Hepatic stellate cell (primary cell): ENCODE measurements at regions not wholly inside any gene's neighbourhood (a gene's known extent, or its start where the extent isn't known, plus 50 kb on each side); places are given as distances from the start of the nearest gene placed in this dataset.

Source experiments
- DNase-seq: peaks from one replicate; pipeline ENCODE4 v3.0.0; 2011; ENCODE audit warnings: low spot score

DNA sequence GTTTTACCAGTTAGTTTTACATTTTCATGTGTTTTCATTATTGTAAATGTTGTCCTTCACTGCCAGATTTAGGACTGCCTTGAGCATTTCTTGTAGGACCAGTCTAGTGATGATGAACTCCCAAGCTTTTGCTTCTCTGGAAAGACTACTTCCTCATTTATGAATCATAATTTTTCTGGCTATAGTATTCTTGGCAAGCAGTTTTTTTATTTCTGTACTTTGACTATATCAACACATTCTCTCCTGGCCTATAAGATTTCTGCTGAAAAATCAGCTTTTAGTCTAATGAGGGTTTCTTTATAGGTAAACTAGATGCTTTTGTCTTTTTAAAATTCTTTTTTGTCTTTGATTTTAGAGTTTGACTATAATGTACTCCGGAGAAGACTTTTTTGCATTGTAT is 256.8 kb upstream of the GRAMD2B start:
- DNase-seq, result no peak

DNA sequence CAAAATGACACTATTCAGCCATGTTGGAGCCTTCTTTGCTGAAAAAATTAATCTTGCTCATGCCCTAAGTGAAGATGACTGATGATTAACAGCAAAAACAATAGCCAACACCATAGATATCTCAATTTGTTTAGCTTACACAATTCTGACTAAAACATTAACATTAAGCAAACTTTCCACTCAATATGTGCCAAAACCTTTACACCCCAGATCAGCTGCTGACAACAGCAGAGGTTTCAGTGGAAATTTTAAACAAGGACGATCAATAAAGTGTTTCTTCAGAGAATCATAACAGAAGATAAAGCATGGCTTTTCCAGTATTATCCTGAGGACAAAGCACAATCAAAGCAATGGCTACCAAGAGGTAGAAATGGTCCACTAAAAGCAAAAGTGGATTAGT is 254.4 kb upstream of the GRAMD2B start:
- no peak for DNase-seq

DNA sequence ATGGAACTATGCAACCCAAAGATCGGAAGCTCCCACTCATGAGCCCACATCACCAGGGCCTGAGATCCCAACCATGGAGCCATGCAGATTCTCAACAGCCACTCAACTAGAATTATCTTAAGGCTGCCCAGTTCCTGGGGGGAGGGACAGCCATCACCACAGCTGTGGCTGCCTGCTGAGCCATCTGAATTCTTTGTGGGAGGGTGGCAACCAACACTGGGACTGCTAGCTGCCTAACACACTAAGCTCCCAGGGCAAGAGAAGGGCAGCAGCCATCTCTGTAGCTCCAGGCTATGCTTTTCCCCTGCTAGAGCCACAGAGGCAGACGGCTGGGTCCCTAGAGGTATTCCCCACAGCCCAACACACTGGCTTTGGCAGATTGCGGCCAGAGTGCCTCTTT is 251.3 kb upstream of the GRAMD2B start:
- no peak for DNase-seq

DNA sequence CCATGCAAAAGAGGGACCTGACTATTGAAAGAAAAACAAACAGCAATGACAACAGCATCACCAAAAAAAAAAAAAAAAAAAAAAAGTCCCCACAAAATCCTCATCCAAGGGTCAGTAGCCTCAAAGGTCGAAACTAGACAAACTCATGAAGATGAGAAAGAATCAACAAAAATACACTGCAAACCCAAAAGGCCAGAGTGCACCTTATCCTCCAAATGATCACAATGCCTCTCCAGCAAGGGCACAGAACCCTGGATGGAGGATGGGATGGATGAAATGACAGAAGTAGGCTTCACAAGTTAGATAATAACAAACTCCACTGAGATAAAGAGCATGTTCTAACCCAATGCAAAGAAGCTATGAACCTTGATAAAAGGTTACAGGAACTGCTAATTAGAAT is 250.4 kb upstream of the GRAMD2B start:
- no peak for DNase-seq

DNA sequence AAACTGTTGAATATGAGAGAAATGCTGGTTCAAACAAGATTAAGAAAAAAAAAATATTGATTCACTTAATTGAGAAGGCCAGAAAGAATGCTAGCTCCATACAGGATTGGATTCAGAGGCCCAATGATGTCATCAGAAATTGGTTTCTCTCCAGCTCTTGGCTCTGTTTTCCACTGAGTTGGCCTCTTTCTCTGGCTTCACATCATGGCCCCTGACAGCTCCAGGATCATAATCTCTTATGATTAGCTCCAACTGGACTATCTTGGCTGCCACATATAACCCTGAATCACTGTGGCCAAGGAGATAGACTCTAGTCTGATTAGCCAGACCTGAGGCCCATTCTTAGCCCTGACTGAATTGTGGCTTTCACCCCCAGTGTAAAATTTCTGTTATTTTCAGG is 244.7 kb upstream of the GRAMD2B start:
- no peak for DNase-seq

DNA sequence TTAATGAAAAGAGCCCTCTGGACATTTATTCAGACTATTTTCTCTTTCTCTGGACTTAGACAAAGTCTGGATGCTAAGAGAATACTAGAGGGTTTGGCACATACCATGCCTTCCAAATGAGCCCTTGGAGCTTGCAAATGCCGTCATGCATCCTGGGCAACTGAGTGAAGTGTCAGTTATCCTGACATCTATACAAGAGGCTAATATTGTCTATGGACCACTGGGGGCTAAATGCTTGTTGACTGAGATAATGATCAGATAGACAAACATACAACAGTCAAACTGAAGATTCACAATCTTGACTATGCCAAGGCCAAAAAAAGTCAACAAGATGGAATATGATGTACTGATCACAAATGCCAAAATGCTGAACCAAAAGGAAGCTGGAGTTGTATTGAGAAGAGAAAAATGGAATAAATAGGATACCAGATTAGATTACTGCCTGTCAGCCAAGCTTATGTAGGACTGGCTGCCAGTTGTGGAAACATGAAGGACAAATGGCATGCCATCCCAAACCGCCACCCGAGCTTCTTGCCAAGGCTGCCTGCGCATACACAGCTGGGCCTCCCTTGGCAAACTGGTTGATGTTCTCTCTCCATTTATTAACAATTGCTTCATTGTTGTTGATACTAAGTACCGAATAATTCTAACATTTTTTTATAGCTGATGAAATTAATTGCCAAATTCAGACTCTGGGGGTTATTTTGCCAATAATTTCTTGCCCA is 240.1 kb upstream of the GRAMD2B start:
- DNase-seq, result no peak

DNA sequence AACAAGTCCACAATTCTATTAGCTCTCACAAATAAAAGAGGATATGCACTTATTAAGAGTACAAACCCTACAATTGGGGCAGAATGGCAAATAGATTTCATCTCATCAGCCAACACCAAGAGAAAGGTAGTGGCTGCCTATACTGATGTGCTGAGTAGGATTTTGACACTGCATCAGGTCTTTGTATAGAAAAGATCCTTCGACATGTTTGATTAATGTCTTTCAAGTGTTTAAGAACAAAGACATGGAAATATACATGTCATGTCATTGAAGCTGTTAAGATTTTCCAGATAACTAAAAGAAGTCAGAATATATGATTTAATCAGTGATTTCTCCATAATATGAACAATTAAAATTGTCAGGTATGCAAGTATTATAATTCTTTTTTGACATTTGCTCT is 238.7 kb upstream of the GRAMD2B start:
- DNase-seq, result no peak

DNA sequence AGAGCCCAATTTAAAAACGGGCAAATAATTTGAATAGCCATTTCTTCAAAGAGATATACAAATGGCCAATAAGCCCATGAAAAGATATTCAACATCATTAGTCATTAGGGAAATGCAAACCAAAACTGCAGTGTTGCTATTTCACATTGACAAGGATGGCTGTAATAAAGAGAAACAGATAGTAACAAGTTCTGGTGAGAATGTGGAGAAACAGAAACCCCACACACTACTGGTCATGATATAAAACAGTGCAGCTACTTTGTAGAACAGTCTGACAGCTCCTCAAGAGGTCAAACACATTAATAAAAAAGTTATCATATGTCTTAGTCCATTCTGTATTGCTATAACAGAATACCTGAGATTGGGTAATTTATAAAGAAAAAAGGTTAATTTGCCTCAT is 237.0 kb upstream of the GRAMD2B start:
- DNase-seq, result no peak

DNA sequence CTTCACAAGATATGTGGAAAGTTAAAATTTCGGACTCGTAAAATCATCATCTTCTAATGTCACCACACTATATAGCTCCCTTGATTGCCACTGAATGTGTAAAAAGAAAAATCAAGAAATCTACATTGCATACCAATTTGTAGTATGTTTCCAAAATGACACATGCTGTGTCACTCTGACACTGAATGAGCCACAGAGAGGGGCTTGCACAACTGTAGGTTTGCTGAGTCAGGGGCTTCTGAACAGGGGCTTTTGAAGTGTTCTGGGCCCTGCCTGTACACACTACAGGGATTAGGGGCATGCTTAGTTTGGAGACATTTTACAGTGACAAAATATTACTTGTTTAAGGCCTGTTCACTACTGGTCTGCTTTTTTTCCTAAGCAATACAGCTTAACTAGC is 234.4 kb upstream of the GRAMD2B start:
- DNase-seq, result no peak

DNA sequence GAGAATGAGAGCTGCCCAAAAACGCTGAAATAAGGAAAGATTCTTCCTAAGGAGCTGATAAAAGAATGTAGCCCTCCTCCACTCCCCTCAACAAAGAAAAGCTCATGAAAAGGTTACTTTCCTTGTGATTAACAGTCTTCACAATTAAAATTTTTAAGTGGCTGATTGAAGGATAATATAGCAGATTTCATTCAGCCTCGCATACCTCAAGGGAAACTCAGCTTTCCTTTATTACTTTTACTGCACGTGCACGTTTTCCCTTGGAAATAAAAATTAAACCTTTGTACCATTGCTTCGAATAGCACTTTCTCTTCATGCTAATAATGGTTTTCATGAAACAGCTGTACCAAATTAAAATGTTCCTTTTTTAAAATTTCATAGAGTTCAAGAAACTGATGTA is 234.0 kb upstream of the GRAMD2B start:
- DNase-seq, result no peak

DNA sequence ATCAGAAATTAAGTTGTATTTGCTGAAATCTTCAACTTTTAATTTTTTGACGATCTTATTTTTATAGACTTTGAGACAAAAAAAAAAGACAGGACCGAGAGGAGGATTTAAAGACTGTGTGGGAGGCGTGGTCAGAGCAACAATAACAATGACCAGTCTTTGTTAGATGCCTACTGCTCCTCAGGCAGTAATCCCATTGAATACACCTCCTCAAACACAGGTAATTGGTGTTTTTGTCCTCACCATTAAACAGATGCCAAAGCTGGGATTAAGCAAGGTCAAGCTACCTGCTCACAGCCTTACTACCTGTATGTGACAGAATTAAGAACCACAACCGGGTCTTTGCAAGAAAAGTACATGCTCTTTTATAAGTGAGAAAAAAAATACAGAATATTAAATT is 233.3 kb upstream of the GRAMD2B start:
- no peak for DNase-seq

DNA sequence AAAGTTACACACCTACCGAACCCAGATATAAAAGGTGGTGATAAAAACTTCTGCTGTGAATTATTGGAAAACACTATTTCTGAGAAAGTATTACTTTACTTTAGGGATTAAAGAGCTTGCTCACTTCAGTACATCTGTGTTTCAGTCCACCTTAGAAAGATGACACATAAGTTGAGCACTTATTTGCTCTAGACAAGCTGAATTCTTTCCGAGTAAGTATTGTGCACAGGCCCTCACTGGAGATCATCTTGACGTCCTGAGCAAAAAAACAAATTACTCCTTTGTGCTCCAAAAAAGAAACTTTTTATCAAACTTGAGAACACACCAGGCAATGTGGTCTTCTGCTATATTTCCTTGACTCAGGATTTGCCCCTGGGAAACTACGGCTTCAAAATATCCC is 231.0 kb upstream of the GRAMD2B start:
- DNase-seq, result no peak

DNA sequence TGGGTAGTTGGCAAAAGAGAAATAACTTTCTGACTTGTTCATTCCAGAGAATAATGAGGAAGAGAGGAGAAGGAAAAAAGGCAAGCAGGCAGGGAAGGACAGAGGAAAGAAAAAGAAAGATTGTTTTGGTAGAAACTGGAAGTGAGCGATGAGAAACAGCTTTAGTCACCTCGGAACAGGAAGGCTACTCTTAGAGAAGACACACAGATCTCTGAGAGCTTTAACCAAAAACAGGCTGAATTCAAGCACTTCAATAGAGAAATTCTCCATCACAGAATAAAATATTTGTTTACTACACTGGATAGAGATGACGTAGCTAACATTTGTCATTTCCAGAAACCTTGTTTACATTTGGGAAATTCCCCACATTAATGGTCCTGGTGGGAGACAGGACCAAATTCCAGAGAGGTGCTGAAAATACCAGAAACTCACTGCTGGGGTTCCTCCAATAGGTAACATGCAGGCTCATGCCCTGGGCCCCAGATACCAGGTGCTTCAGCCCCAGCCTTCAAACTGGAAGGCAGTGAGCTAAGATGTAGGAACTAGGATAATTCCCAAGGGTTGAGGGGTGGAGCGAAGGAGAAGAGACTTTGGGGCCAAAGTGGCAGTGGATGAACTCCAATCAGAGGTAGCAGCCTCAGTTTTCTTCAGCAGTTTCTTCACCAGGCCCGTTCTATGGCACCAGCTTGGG is 227.7 kb upstream of the GRAMD2B start:
- DNase-seq, result no peak

DNA sequence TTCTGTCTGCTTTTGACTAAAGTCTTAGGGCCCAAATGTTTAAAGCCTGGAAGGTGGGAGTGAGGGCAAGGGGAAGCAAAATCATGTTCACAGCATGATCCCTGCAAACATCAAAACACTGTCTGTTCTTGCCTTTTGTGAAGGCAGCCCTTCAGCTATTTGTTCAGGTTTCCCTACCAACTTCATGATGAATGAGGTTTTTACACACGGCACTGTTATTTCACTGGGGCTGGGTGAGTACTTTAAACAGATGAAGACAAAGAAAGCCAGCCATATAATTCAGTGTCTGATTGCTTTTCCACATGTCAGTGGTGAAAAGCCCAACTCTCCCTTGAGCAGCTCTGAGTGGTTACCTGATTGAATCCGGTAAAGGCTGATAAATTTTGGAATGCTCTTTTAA is 224.7 kb upstream of the GRAMD2B start:
- no peak for DNase-seq

DNA sequence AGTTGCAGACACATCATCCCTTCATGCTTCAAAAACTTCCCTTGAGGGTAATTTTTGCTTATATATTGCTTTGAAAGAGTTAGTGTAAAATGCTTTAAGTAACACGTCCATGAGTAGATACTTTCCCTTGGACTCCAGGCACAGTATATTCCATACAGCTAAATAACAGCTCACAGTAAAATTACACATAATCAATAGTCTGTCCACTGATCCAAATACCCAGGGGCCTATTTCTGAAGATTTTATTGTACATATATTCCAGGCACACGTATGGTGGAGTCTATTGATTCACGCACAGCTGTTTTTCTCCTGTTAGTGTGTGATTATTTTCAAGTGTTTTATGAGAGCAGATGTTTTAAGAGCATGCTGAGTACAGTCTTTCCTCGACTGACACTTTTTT is 223.7 kb upstream of the GRAMD2B start:
- DNase-seq, result no peak

DNA sequence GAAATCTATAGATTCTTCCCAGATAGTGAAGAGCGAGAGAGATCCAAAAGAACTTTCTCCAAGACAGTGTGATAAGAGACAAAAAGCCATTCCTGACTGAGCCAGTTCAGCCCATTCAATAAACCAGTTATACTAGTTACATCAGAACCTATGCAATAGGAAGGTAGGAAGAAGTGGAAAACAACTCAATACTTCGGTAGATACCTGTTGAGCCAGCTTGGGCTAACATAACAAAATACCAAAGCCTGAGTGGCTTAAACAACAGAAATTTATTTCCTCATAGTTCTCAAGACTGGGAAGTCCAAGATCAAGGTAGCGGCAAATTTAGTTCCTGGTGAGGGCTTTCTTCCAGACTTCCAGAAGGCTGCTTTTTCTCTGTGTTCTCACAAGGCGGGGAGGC is 214.5 kb upstream of the GRAMD2B start:
- no peak for DNase-seq

DNA sequence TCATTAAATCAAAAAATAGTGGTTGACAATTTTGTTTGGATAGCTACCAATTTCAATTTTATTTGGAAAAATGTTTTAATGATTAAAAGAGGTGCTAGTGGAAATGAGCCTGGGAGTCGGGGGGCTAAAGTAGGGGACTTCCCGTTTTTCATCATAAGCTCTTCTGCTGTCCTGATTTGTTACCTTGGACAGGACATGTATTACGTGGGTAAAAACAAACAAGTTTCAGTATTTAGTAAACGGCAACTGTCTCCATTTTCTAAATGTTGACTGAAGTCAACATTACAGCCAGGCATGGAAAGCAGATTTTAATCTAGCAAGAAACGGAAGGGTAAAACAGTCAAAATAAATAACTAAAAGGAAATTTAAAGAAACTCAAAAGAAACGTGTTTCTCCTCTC is 212.3 kb upstream of the GRAMD2B start:
- DNase-seq, result no peak

DNA sequence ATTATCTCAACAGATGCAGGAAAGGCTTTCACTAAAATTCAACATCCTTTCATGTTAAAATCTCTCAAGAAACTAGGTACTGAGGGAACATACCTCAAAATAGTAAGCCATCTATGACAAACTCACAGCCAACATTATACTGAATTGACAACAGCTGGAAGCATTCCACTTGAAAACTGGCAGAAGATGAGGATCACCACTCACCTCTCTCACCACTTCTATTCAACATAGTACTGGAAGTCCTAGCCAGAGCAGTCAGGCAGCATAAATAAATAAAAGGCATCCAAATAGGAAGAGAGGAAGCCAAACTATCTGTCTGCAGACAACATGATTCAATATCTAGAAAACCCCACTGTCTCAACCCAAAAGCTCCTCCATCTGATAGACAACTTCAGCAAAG is 203.6 kb upstream of the GRAMD2B start:
- DNase-seq, result no peak

DNA sequence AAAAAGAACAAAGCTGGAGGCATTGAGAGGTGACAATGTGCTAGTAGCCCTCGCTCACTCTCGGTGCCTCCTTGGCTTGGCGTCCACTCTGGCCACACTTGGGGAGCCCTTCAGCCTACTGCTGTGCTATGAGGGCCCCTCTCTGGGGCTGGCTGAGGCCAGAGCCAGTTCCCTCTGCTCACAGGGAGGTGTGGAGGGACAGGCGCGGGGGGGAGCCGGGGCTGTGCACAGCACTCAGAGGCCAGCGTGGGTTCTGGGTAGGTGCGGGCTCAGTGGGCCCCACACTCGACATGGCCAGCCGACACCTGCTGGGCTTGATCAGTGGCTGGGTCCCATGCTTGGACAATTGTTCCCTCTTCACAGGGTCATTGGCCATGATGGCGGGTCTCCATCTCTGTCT is 202.5 kb upstream of the GRAMD2B start:
- DNase-seq, result no peak

DNA sequence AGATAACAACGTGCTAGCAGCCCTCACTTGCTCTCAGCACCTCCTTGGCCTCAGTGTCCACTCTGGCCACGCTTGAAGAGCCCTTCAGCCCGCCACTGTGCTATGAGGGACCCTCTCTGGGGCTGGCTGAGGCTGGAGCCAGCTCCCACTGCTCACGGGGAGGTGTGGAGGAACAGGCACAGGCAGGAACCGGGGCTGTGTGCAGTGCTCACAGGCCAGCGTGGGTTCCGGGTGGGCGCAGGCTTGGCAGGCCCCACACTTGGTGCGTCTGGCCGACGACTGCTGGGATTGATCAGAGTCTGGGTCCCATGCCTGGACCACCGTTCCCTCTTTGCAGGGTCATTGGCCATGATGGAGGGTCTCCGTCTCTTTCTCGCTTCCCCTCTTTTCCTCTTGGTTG is 194.3 kb upstream of the GRAMD2B start:
- no peak for DNase-seq

DNA sequence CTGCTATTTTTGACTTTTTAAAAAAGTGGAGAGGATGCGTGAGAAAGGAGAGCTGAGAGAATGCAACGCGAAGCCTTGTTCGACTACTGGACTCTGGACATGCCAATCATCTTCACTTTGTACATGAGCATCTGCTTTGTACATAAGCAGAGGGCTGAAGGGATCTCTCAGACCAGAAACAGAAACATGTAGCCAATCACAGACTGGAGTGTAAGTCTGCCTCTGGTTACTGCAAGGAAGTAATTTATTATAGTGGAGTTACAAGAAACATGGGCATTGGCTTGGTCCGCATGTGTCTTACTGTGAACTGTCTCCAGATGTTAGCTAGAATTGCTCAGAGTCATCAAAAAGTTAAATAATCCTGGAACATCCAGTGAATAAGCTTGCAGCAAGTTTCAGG is 190.0 kb upstream of the GRAMD2B start:
- no peak for DNase-seq

DNA sequence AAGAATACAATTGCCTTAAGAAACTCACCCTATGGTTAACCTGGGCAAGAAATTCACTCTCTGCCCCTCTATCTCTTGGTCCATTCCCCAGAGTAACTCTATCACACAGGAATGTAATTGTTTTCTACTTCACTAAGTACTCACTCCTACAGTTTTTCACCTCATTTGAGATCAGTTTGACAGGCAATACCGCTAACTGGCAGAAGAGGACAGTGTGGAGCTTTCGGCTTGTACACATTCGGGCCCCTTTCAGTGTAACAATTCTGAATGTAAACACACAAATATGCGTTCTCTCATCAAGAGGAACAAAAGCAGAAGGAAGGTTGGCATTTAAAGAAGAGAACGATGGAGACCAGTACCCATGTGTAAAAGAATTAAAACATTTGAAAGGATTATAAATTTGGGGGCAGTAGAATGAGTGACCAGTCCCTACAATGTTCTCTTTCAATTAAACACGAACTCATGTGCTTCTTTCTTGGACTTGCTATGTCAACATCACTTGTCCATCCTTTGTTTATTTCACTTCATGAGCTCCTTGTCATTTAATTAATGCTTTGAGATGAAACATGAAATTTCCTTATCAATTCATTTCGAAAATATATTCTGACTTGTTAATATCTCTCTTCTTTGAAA is 188.5 kb upstream of the GRAMD2B start:
- peak; percentile 3 for DNase-seq

DNA sequence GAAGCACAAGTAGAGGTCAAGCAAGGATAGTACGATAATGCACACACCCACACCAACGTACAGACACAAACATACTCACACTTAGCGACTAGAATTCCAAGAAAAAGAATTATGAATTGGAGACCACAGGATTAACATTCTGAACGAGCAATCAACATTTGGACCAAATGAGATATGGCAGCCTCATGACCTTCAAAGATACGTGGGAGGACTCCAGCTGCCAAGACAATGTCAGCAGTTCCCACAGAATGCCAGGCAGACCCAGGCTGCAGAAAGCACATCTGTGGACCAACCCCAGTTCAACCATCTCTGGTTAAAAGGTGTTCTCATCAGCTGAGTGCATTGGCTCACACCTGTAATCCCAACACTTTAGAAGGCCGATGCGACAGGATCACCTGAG is 187.6 kb upstream of the GRAMD2B start:
- no peak for DNase-seq

DNA sequence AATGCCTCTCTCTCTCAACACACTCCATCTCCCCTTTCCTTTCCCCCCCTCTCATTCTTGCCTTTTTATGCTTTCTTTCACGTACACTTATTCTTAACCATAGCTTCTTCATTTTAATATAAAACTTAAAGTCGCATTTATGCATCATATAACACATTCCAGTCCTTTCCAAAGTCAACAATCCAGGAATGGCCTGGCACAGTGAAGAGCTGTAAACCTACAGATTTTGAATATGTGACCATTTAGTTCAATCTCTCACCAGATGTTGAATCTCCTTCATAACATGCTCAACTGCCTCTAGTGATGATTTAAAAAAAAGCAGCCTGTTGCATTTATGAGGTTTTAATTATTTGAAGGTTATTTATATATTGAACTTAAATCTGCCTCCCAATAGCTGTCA is 186.2 kb upstream of the GRAMD2B start:
- DNase-seq, result no peak
